Rectal smooth muscle tissue (tissue), 1 donor: ENCODE measurements at regions not wholly inside any gene's neighbourhood (a gene's known extent, or its start where the extent isn't known, plus 50 kb on each side); places are given as distances from the start of the nearest gene placed in this dataset.

ENCODE experiments used
- H3K27ac ChIP-seq: one replicate; pipeline ENCODE4 v1.7.0; 2013; ENCODE audit warnings: low read depth, low read length, inconsistent platforms
- H3K27me3 ChIP-seq: one replicate; pipeline ENCODE4 v1.7.0; 2013; ENCODE audit warnings: low read length; ENCODE audit not compliant: control insufficient read depth, insufficient read depth
- H3K36me3 ChIP-seq: one replicate; pipeline ENCODE4 v1.7.0; 2013; ENCODE audit warnings: low read length; ENCODE audit not compliant: control insufficient read depth, insufficient read depth
- H3K4me1 ChIP-seq: one replicate; pipeline ENCODE4 v1.7.0; 2013; ENCODE audit warnings: low read length; ENCODE audit not compliant: control insufficient read depth, insufficient read depth
- H3K4me3 ChIP-seq: one replicate; pipeline ENCODE4 v1.7.0; 2013; ENCODE audit warnings: low read length
- H3K9ac ChIP-seq: one replicate; pipeline ENCODE4 v1.7.0; 2013; ENCODE audit warnings: low read length

- no peaks in the 10 kb centered on the region for H3K36me3 ChIP-seq
- H3K4me1 ChIP-seq = no peaks in the 10 kb centered on the region
- H3K27ac ChIP-seq = no peak overlapping the region
- no peaks in the 10 kb centered on the region for H3K27me3 ChIP-seq
- no peak overlapping the region for H3K4me3 ChIP-seq
- H3K9ac ChIP-seq = no peak overlapping the region
These were observed 931.3 kb downstream of the UQCRFS1 start for GRCh38 chr19:28281676-28282075.

DNA sequence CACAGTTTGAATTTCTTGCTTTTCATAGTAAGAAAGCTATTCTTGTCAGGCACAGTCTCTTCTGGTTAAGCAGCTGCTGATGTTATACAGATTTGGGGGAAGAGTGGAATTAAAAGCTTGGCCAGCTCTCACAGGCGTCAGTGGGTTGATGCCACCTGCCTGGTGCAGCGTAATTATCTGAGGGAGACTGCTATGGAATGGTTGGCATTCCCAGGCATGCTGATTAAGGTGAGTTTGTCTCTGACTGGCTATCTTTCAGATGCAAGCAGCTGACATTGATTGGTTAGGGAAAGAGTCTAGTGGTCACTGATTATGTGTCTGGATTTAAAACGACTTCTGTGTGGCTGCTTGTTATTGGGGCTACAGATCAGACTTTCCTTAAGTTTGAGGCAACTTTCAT lies 948.4 kb downstream of the UQCRFS1 start:
- no peaks in the 10 kb centered on the region for H3K4me1 ChIP-seq
- no peak overlapping the region for H3K4me3 ChIP-seq
- no peaks in the 10 kb centered on the region for H3K36me3 ChIP-seq
- no peaks in the 10 kb centered on the region for H3K27me3 ChIP-seq
- no peak overlapping the region for H3K9ac ChIP-seq
- no peak overlapping the region for H3K27ac ChIP-seq

DNA sequence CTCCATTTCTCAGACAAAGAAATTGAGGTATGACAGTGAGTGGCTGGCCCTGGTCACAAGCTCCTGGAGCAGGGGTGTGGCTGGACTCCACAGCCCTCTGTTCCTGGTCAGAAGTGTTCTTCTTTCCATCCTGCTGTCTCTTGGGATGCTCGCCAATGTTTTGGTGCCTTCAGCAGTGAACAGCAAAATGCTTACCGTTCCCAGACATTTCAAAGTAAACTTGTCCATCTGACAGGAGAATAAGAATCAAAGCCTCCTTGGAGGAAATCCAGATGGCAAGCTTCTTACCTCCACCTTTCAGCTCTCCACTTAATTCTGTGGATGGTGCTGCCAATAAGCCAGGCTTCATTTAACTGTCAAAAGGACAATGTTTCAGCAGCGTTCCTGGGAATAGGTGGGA lies 954.1 kb downstream of the UQCRFS1 start:
- H3K9ac ChIP-seq = no peak overlapping the region
- H3K4me3 ChIP-seq = no peak overlapping the region
- H3K27me3 ChIP-seq = no peaks in the 10 kb centered on the region
- no peaks in the 10 kb centered on the region for H3K36me3 ChIP-seq
- H3K27ac ChIP-seq = no peak overlapping the region
- no peaks in the 10 kb centered on the region for H3K4me1 ChIP-seq

GRCh38 chr19:28257396-28257795 lies 955.6 kb downstream of the UQCRFS1 start:
- H3K4me1 ChIP-seq = no peaks in the 10 kb centered on the region
- no peak overlapping the region for H3K4me3 ChIP-seq
- H3K27ac ChIP-seq = no peak overlapping the region
- no peaks in the 10 kb centered on the region for H3K36me3 ChIP-seq
- H3K27me3 ChIP-seq = no peaks in the 10 kb centered on the region
- no peak overlapping the region for H3K9ac ChIP-seq

DNA sequence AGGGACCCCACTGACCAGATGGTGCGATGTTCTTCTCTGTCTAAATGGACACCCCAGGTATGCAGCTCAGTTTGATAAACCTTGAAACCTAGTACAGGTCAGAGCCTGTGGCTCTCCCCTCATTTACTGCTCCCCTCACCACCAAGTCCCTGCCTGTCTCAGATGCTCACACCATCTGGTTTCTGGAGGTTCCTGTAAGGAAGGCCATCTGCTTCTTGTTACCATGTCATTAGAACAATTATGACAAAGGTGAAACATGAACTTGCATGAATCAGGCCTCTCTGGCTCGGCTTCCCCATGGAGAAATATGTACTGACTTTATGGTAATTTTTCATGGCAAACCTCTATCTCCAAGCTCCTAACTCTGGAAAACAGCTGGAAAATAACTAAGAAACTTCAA lies 965.7 kb downstream of the UQCRFS1 start:
- no peak overlapping the region for H3K27ac ChIP-seq
- no peaks in the 10 kb centered on the region for H3K27me3 ChIP-seq
- no peak overlapping the region for H3K9ac ChIP-seq
- H3K4me3 ChIP-seq = no peak overlapping the region
- H3K36me3 ChIP-seq = no peaks in the 10 kb centered on the region
- peaks cover 2% of the 10 kb centered on the region for H3K4me1 ChIP-seq

- H3K4me1 ChIP-seq = peaks cover 2% of the 10 kb centered on the region
These were observed 967.0 kb downstream of the UQCRFS1 start for GRCh38 chr19:28245937-28246336.

DNA sequence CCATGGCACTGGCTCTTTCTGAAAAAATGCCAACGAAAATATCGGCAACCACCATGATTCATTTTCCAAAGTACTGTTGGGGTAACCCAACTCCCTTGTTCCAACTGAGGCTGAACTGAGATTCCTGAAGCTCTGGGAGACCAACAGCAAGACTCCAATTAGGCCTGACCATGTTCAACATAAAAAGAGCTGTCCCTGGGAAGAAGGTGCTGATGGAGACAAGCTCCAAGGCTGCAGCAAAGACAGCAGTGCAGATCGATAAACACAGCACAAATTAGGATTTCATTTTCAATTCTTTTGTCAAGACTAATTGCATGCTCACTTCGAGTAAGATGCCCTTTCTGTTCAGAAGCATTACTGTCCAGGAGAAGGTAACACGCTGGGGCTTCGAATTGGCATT lies 968.0 kb downstream of the UQCRFS1 start:
- H3K4me3 ChIP-seq = no peak overlapping the region
- H3K4me1 ChIP-seq = peaks cover 2% of the 10 kb centered on the region
- H3K27ac ChIP-seq = no peak overlapping the region
- no peaks in the 10 kb centered on the region for H3K27me3 ChIP-seq
- H3K9ac ChIP-seq = no peak overlapping the region
- H3K36me3 ChIP-seq = no peaks in the 10 kb centered on the region

More at GRCh38 chr19:28245937-28246336, 967.0 kb downstream of the UQCRFS1 start:
- no peak overlapping the region for H3K27ac ChIP-seq
- H3K4me3 ChIP-seq = no peak overlapping the region
- no peak overlapping the region for H3K9ac ChIP-seq
- no peaks in the 10 kb centered on the region for H3K27me3 ChIP-seq
- no peaks in the 10 kb centered on the region for H3K36me3 ChIP-seq

DNA sequence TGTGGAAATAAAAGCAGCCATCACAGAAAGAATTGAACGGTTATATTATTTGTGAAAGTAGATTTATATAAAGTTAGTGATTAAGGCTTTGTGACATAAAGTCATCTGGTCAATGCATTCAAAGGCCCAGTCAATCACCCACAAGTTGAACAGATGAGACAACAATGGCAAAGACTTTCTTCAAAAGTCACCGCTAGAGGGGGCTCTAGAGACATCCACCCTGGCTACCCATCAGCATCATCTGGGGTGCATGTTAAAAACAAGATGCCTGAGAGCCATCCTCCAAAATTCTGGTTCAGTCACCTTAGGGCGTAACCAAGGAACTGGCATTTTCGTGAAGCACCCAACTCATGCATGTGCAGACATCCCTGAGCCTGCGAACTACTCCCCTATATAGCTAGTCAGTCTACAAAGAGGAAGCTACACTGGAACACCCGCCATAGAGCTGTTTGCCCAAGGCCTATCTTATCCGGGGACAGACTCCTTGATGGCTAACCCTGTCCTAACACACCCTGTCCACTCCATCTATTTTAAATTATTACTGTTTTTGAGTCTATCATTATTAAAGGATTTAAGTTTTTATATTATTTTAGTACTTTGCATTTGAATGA lies 970.5 kb downstream of the UQCRFS1 start:
- no peak overlapping the region for H3K9ac ChIP-seq
- H3K4me1 ChIP-seq = peaks cover 2% of the 10 kb centered on the region
- H3K4me3 ChIP-seq = no peak overlapping the region
- H3K27me3 ChIP-seq = no peaks in the 10 kb centered on the region
- no peaks in the 10 kb centered on the region for H3K36me3 ChIP-seq
- no peak overlapping the region for H3K27ac ChIP-seq

DNA sequence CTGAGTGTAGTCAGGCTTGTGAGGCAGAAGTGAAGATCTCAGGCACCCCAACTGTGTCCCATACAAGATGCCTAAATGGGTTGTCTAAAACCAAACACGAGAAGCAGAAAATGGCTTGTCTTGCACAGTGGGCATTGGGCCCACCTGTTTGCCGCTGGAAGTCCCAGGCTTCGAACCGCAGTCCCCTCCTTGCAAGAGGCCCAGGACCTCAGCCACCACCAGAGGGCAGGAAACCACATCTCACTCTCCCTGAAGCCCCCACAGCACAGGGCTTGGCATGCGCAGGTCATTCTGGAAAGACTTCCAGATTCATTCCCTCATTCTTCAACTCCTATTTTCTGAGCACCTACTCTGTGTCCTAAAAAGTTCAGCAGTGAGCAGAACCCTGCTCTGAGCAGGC lies 973.7 kb downstream of the UQCRFS1 start:
- Histone ChIP-seq H3K27ac (no peak overlapping the region), H3K9ac (no peak overlapping the region), H3K27me3 (no peaks in the 10 kb centered on the region), H3K4me3 (no peak overlapping the region), H3K4me1 (peaks cover 2% of the 10 kb centered on the region), H3K36me3 (no peaks in the 10 kb centered on the region)

GRCh38 chr19:28238270-28238820 lies 974.6 kb downstream of the UQCRFS1 start:
- Histone ChIP-seq H3K27ac (no peak overlapping the region), H3K27me3 (no peaks in the 10 kb centered on the region), H3K4me3 (no peak overlapping the region), H3K36me3 (no peaks in the 10 kb centered on the region), H3K4me1 (no peaks in the 10 kb centered on the region), H3K9ac (no peak overlapping the region)

- Histone ChIP-seq H3K4me1 (no peaks in the 10 kb centered on the region), H3K36me3 (no peaks in the 10 kb centered on the region), H3K27me3 (no peaks in the 10 kb centered on the region), H3K27ac (no peak overlapping the region), H3K9ac (no peak overlapping the region), H3K4me3 (no peak overlapping the region)
These were observed 977.3 kb downstream of the UQCRFS1 start for GRCh38 chr19:28235606-28236125.

- no peak overlapping the region for H3K27ac ChIP-seq
- H3K4me3 ChIP-seq = no peak overlapping the region
- no peaks in the 10 kb centered on the region for H3K4me1 ChIP-seq
- no peak overlapping the region for H3K9ac ChIP-seq
- H3K27me3 ChIP-seq = no peaks in the 10 kb centered on the region
- no peaks in the 10 kb centered on the region for H3K36me3 ChIP-seq
These were observed 978.3 kb downstream of the UQCRFS1 start for GRCh38 chr19:28234637-28235036.

DNA sequence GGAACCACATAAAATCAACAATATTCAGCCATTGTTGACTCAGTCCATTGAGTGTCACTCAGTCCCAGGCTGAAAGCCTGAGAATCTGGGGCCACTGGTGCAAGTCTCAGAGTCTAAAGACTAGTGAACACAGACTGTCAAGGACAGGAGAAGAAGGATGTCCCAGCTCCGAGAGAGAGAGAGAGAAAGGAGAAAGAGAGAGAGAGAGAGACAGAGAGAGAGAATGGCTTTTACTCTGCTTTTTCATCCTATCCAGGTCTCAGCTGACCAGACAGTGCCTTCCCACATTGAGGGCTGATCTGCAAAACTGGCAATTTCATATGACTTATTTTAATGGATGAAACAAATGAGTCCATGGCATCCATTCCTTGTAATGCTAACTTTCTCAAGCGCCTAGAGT lies 984.1 kb downstream of the UQCRFS1 start:
- no peaks in the 10 kb centered on the region for H3K36me3 ChIP-seq
- H3K9ac ChIP-seq = no peak overlapping the region
- H3K27ac ChIP-seq = no peak overlapping the region
- H3K4me1 ChIP-seq = no peaks in the 10 kb centered on the region
- H3K4me3 ChIP-seq = no peak overlapping the region
- no peaks in the 10 kb centered on the region for H3K27me3 ChIP-seq
